ENCODE measurements at regions not wholly inside any gene's neighbourhood (a gene's known extent, or its start where the extent isn't known, plus 50 kb on each side); places are given as distances from the start of the nearest gene placed in this dataset.

DNA sequence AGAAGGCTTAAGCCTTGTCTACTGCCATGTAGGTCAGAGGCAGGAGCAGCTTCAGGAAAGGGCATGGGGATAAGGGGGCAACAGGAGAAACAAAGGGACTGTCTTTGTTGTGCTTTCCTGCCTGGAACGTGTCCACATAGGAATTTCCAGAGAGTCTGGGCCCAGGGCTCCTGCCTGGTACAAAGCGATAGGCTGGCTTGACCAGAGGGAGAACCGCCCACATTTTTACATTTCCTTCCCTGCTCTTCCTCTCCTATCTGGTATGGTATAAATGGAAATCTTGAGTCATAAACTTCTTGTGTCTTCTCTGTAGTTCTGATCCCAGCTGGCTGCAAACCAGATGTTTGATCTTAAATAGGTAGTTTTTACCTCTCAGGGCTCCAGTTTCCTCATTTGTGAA is 414.8 kb downstream of the HRH4 start:
- DNase-seq = no peak
- Mint-ChIP-seq H3K27ac (ENCODE audit: unreplicated experiment) (no peak overlapping the region), H3K4me1 (ENCODE audit: low read depth, unreplicated experiment) (no peaks in the 10 kb centered on the region), H3K36me3 (ENCODE audit: insufficient read depth, unreplicated experiment) (no peaks in the 10 kb centered on the region), H3K9me3 (ENCODE audit: low read depth, unreplicated experiment) (no peaks in the 10 kb centered on the region), H3K4me3 (ENCODE audit: low read depth, unreplicated experiment) (no peak overlapping the region), H3K27me3 (ENCODE audit: unreplicated experiment) (peaks cover 91% of the 10 kb centered on the region)
- no TSS peak for BruUV-seq (replicated peaks)
- no peak for TF ChIP-seq CTCF (IDR thresholded peaks at IDR 0.05; ENCODE audit: unreplicated experiment)
- CTCF ChIA-PET = no interaction called here
- intact Hi-C loops (cut with micrococcal nuclease; ENCODE audit: unreplicated experiment) = loop anchor here (10.0 kb wide), 1 partner anchor 1020 kb away; no protein-coding TSS in a partner anchor

GRCh38 chr18:24875777-24876176 is 415.3 kb downstream of the HRH4 start:
- Mint-ChIP-seq H3K4me1 (ENCODE audit: low read depth, unreplicated experiment) (no peaks in the 10 kb centered on the region), H3K9me3 (ENCODE audit: low read depth, unreplicated experiment) (no peaks in the 10 kb centered on the region), H3K36me3 (ENCODE audit: insufficient read depth, unreplicated experiment) (no peaks in the 10 kb centered on the region), H3K27me3 (ENCODE audit: unreplicated experiment) (peaks cover 91% of the 10 kb centered on the region), H3K27ac (ENCODE audit: unreplicated experiment) (no peak overlapping the region), H3K4me3 (ENCODE audit: low read depth, unreplicated experiment) (no peak overlapping the region)
- no peak for DNase-seq
- intact Hi-C loops (cut with micrococcal nuclease; ENCODE audit: unreplicated experiment) = loop anchor here (10.0 kb wide), 1 partner anchor 1019 kb away; no protein-coding TSS in a partner anchor
- CTCF ChIA-PET = no interaction called here
- no peak for TF ChIP-seq CTCF (IDR thresholded peaks at IDR 0.05; ENCODE audit: unreplicated experiment)
- BruUV-seq (replicated peaks) = no TSS peak

- Mint-ChIP-seq H3K27me3 (ENCODE audit: unreplicated experiment) (peaks cover 91% of the 10 kb centered on the region), H3K9me3 (ENCODE audit: low read depth, unreplicated experiment) (no peaks in the 10 kb centered on the region), H3K4me3 (ENCODE audit: low read depth, unreplicated experiment) (no peak overlapping the region), H3K4me1 (ENCODE audit: low read depth, unreplicated experiment) (no peaks in the 10 kb centered on the region), H3K36me3 (ENCODE audit: insufficient read depth, unreplicated experiment) (no peaks in the 10 kb centered on the region), H3K27ac (ENCODE audit: unreplicated experiment) (no peak overlapping the region)
- no peak for TF ChIP-seq CTCF (IDR thresholded peaks at IDR 0.05; ENCODE audit: unreplicated experiment)
- BruUV-seq (replicated peaks) = no TSS peak
- intact Hi-C loops (cut with micrococcal nuclease; ENCODE audit: unreplicated experiment) = loop anchor here (10.0 kb wide), 1 partner anchor 1019 kb away; no protein-coding TSS in a partner anchor
- CTCF ChIA-PET = no interaction called here
- DNase-seq = no peak
These were observed 415.8 kb downstream of the HRH4 start for GRCh38 chr18:24876266-24876665.

DNA sequence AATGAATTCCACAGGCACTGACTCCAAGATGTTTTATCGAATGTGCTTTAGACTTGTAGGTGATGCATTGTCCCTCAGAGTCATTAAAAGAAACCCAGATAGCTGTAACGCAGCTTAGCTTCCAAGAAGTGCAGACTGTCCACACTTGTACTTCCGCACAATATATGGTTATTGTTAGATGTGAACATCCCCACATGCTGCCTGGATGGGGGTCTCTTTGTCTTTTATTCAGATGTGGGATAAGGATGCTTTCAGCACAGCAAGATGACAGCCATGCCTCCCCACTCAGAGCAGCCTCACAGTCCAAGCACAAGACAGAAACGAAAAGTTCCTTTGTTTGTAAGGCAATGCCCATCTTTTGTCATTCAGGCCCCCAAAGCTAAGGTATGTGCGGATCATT is 416.6 kb downstream of the HRH4 start:
- Mint-ChIP-seq H3K9me3 (ENCODE audit: low read depth, unreplicated experiment) (no peaks in the 10 kb centered on the region), H3K27ac (ENCODE audit: unreplicated experiment) (no peak overlapping the region), H3K27me3 (ENCODE audit: unreplicated experiment) (peaks cover 91% of the 10 kb centered on the region), H3K36me3 (ENCODE audit: insufficient read depth, unreplicated experiment) (no peaks in the 10 kb centered on the region), H3K4me3 (ENCODE audit: low read depth, unreplicated experiment) (no peak overlapping the region), H3K4me1 (ENCODE audit: low read depth, unreplicated experiment) (no peaks in the 10 kb centered on the region)
- intact Hi-C loops (cut with micrococcal nuclease; ENCODE audit: unreplicated experiment) = loop anchor here (10.0 kb wide), 1 partner anchor 1018 kb away; no protein-coding TSS in a partner anchor
- TF ChIP-seq CTCF (IDR thresholded peaks at IDR 0.05; ENCODE audit: unreplicated experiment) = no peak
- CTCF ChIA-PET = no interaction called here
- BruUV-seq (replicated peaks) = no TSS peak
- no peak for DNase-seq
